Lower leg skin (tissue), 3 donors: ENCODE measurements at regions not wholly inside any gene's neighbourhood (a gene's known extent, or its start where the extent isn't known, plus 50 kb on each side); places are given as distances from the start of the nearest gene placed in this dataset.

ENCODE experiments used
- CTCF ChIP-seq, 3 donors: fragments of 450-650 bp; IDR thresholded peaks; one replicate each; pipeline ENCODE4 v1.5.1; 2016; ENCODE audit warnings: antibody characterized with exemption in 3 of 3, mild to moderate bottlenecking in 3 of 3, moderate library complexity in 2 of 3
- POLR2A ChIP-seq, 2 donors: fragments of 450-650 bp; IDR thresholded peaks; one replicate each; pipeline ENCODE4 v1.6.1; 2016 to 2017; ENCODE audit warnings: antibody characterized with exemption in 2 of 2, mild to moderate bottlenecking in 1 of 2, moderate library complexity in 1 of 2

- TF ChIP-seq CTCF (IDR thresholded peaks at IDR 0.05) = no peak
- TF ChIP-seq POLR2A (IDR thresholded peaks at IDR 0.05) = no peak
Observed at GRCh38 chr4:129371926-129372325, 276.0 kb downstream of the C4orf33 start.
